B cell (primary cell): ENCODE measurements at regions not wholly inside any gene's neighbourhood (a gene's known extent, or its start where the extent isn't known, plus 50 kb on each side); places are given as distances from the start of the nearest gene placed in this dataset.

Source experiments
- ATAC-seq: fragments of 200-7000 bp; cut with Tn5 transposase; one replicate; pipeline ENCODE4 v1.10.0; 2021; ENCODE audit warnings: low read depth, mild to moderate bottlenecking, moderate number of reproducible peaks, moderate library complexity
- CTCF ChIA-PET: fragments of 350-600 bp; sonication (Branson Sonifier 250); formaldehyde crosslinking; loops from one replicate; lab custom pipeline; 2021; ENCODE audit warnings: antibody characterized with exemption, inconsistent platforms; lab: Charles Lee
- POLR2A ChIA-PET: fragments of 350-600 bp; sonication (Branson Sonifier 250); formaldehyde crosslinking; loops from one replicate; lab custom pipeline; 2021; ENCODE audit warnings: antibody characterized with exemption; lab: Charles Lee
- DNase-seq: peaks from one replicate; pipeline ENCODE4 v3.0.0; 2013
- H2AFZ ChIP-seq: 2 replicates; pipeline ENCODE4 v1.6.1; 2012; ENCODE audit warnings: mild to moderate bottlenecking, low read depth, low read length; ENCODE audit not compliant: insufficient read depth, poor library complexity, severe bottlenecking
- H3K27ac ChIP-seq, 2 donors: 1 replicate in 1 of 2; 2 replicates in 1 of 2; pipeline ENCODE4 v1.5.1; 2012 to 2013; ENCODE audit warnings: low read length in 2 of 2, mild to moderate bottlenecking in 2 of 2, moderate library complexity in 1 of 2
- H3K27me3 ChIP-seq, 4 experiments: fragments of 200-600 bp in 1 of 4; sonication (generic) in 1 of 4; replicated peaks in 1 of 4; 1 replicate in 2 of 4; 2 replicates in 2 of 4; pipeline versions ENCODE4 v1.6.1 to v1.7.0; 2013 to 2016; ENCODE audit warnings: low read length in 3 of 4, mild to moderate bottlenecking in 2 of 4, mixed read lengths in 1 of 4, moderate library complexity in 1 of 4; ENCODE audit not compliant: insufficient read depth in 4 of 4, control insufficient read depth in 3 of 4; ENCODE audit errors: control extremely low read depth in 1 of 4
- H3K36me3 ChIP-seq, 2 experiments: replicated peaks in 1 of 2; 1 replicate in 1 of 2; 2 replicates in 1 of 2; pipeline versions ENCODE4 v1.6.1 to v1.7.1; 2013; ENCODE audit warnings: low read length in 1 of 2; ENCODE audit not compliant: insufficient read depth in 2 of 2, control insufficient read depth in 1 of 2; ENCODE audit errors: control extremely low read depth in 1 of 2, extremely low read depth in 1 of 2
- H3K4me1 ChIP-seq, 2 donors: fragments of 200-600 bp in 1 of 2; sonication (generic) in 1 of 2; 1 replicate in 1 of 2; 2 replicates in 1 of 2; pipeline versions ENCODE4 v1.5.1 to v1.6.1; 2013 to 2017; ENCODE audit warnings: low read length in 2 of 2; ENCODE audit not compliant: control insufficient read depth in 2 of 2, insufficient read depth in 2 of 2
- H3K4me2 ChIP-seq: replicated peaks from 2 replicates; pipeline ENCODE3; 2012; ENCODE audit warnings: mild to moderate bottlenecking, low read depth, low read length; ENCODE audit not compliant: poor library complexity, severe bottlenecking
- H3K4me3 ChIP-seq, 5 experiments: fragments of 200-600 bp in 1 of 5; sonication (generic) in 1 of 5; 1 replicate in 3 of 5; 2 replicates in 2 of 5; pipeline versions ENCODE4 v1.5.1 to v1.7.0; 2011 to 2016; ENCODE audit warnings: low read length in 4 of 5, mild to moderate bottlenecking in 4 of 5, low read depth in 2 of 5, control low read depth in 1 of 5, moderate library complexity in 1 of 5; ENCODE audit not compliant: insufficient read depth in 1 of 5; ENCODE audit errors: control extremely low read depth in 1 of 5, extremely low read depth in 1 of 5
- H3K79me2 ChIP-seq: fragments of 200-600 bp; sonication (generic); one replicate; pipeline ENCODE4 v1.6.0; 2016; ENCODE audit warnings: low read length; ENCODE audit not compliant: control insufficient read depth, insufficient read depth
- H3K9ac ChIP-seq: fragments of 200-600 bp; sonication (generic); 2 replicates; pipeline ENCODE4 v1.6.1; 2017; ENCODE audit warnings: mild to moderate bottlenecking, low read length, moderate library complexity
- H3K9me3 ChIP-seq, 3 donors: one replicate each; pipeline versions ENCODE4 v1.6.1 to v1.7.1; 2013; ENCODE audit warnings: low read length in 2 of 3; ENCODE audit not compliant: control insufficient read depth in 2 of 3, insufficient read depth in 1 of 3; ENCODE audit errors: control extremely low read depth in 1 of 3
- H4K20me1 ChIP-seq: 2 replicates; pipeline ENCODE4 v1.6.0; 2012; ENCODE audit warnings: mild to moderate bottlenecking, low read length; ENCODE audit not compliant: insufficient read depth, control insufficient read depth, poor library complexity, severe bottlenecking
- H3K27ac Mint-ChIP-seq: one replicate; pipeline ENCODE4 v1.8.0; 2021; ENCODE audit warnings: mixed read lengths
- H3K27me3 Mint-ChIP-seq: one replicate; pipeline ENCODE4 v1.8.0; 2021; ENCODE audit warnings: mixed read lengths
- H3K4me1 Mint-ChIP-seq: one replicate; pipeline ENCODE4 v1.8.0; 2021; ENCODE audit warnings: mixed read lengths
- H3K4me3 Mint-ChIP-seq: one replicate; pipeline ENCODE4 v1.8.0; 2021; ENCODE audit warnings: mixed read lengths
- H3K9me3 Mint-ChIP-seq: one replicate; pipeline ENCODE4 v1.8.0; 2022; ENCODE audit warnings: mixed read lengths; ENCODE audit not compliant: insufficient read depth
- EZH2 ChIP-seq: IDR thresholded peaks from 2 replicates; pipeline ENCODE4 v1.6.1; 2012; ENCODE audit warnings: borderline replicate concordance, low read depth, mild to moderate bottlenecking, moderate library complexity, low read length; ENCODE audit not compliant: insufficient read depth, poor library complexity, severe bottlenecking
- WGBS: methylation state at CpG from one replicate; pipeline ENCODE4 v1.1.5; 2013; ENCODE audit warnings: missing lambda C conversion rate; ENCODE audit not compliant: insufficient coverage; 5-methylcytosine and 5-hydroxymethylcytosine counted together
- intact Hi-C: fragments of 100-400 bp; cut with micrococcal nuclease; formaldehyde crosslinking; loops from one replicate; pipeline ENCODE4 v1.10.0; 2022
- TF ChIP-seq, protein P1 (sequence below): fragments of 200-600 bp; IDR thresholded peaks from one replicate; pipeline ENCODE4 v1.8.0; 2022; ENCODE audit warnings: antibody characterized with exemption, mild to moderate bottlenecking

- ChIA-PET POLR2A (no interaction called here), CTCF (no interaction called here)
- H4K20me1 ChIP-seq = no peaks in the 10 kb centered on the region
- DNase-seq (no peak), ATAC-seq (no peak)
- H3K27ac ChIP-seq = no peak overlapping the region
- no peaks in the 10 kb centered on the region for H3K4me1 ChIP-seq
- Mint-ChIP-seq H3K9me3 (peaks cover 3% of the 10 kb centered on the region), H3K27me3 (no peaks in the 10 kb centered on the region), H3K4me1 (no peaks in the 10 kb centered on the region), H3K27ac (no peak overlapping the region), H3K4me3 (no peak overlapping the region)
- H3K9me3 ChIP-seq = peaks cover 0 to 9% (median 0%) of the 10 kb centered on the region in 3 donors
- no peaks in the 10 kb centered on the region for H3K27me3 ChIP-seq
- no peak for TF ChIP-seq EZH2
- TF ChIP-seq, protein P1, sequence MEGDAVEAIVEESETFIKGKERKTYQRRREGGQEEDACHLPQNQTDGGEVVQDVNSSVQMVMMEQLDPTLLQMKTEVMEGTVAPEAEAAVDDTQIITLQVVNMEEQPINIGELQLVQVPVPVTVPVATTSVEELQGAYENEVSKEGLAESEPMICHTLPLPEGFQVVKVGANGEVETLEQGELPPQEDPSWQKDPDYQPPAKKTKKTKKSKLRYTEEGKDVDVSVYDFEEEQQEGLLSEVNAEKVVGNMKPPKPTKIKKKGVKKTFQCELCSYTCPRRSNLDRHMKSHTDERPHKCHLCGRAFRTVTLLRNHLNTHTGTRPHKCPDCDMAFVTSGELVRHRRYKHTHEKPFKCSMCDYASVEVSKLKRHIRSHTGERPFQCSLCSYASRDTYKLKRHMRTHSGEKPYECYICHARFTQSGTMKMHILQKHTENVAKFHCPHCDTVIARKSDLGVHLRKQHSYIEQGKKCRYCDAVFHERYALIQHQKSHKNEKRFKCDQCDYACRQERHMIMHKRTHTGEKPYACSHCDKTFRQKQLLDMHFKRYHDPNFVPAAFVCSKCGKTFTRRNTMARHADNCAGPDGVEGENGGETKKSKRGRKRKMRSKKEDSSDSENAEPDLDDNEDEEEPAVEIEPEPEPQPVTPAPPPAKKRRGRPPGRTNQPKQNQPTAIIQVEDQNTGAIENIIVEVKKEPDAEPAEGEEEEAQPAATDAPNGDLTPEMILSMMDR = no peak
- no peak overlapping the region for H3K4me3 ChIP-seq
- intact Hi-C loops = no loop called here
- H3K79me2 ChIP-seq = no peaks in the 10 kb centered on the region
- no peaks in the 10 kb centered on the region for H3K36me3 ChIP-seq
- no peak overlapping the region for H2AFZ ChIP-seq
- no peak overlapping the region for H3K9ac ChIP-seq
- H3K4me2 ChIP-seq = no peak overlapping the region
Measured at GRCh38 chr2:118697781-118698180, 149.7 kb downstream of the EN1 start.

DNA sequence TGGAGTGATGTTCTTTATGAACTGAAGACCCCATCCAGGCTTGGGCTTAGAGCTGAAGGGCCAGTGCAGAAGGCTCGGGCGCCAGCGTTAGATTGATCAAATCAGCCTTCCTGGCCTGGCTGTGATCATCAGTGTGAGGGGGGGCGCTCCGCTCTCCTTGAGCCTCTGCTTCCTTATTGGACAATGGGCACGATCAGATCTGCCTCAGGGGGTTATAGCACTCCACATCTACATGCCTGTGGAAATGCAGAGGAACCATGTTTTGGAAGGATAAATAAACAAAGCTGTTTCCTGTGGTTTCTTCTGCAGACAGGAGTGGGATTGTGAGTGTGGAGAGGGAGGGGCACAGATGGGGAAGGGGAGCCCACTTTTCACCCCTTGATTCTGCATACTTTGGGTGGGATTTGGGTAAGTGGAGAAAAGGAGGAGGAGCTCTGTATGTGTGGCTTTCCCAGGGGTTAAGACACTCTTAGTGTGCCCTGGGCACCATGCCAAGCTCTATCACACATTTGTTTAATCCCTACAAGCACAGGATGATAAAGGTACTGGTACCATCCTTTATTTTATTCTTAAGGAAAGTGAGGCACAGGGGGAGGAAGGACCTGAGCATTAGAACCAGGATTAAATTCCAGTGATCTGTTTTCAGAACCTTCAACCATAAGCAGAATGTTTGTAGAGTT lies 150.5 kb downstream of the EN1 start:
- Histone ChIP-seq H3K27me3 (no peaks in the 10 kb centered on the region), H3K27ac (no peak overlapping the region), H2AFZ (no peak overlapping the region), H3K4me3 (no peak overlapping the region), H3K4me2 (no peak overlapping the region), H3K79me2 (no peaks in the 10 kb centered on the region), H3K36me3 (no peaks in the 10 kb centered on the region), H4K20me1 (no peaks in the 10 kb centered on the region), H3K9me3 (peaks cover 0 to 9% (median 0%) of the 10 kb centered on the region in 3 donors), H3K4me1 (no peaks in the 10 kb centered on the region), H3K9ac (no peak overlapping the region)
- Mint-ChIP-seq H3K4me3 (no peak overlapping the region), H3K27me3 (no peaks in the 10 kb centered on the region), H3K9me3 (peaks cover 3% of the 10 kb centered on the region), H3K27ac (no peak overlapping the region), H3K4me1 (no peaks in the 10 kb centered on the region)
- TF ChIP-seq EZH2 = no peak
- TF ChIP-seq, protein P1 = no peak
- ChIA-PET CTCF (no interaction called here), POLR2A (no interaction called here)
- no peak for DNase-seq
- no peak for ATAC-seq
- intact Hi-C loops = no loop called here
- WGBS = 56% methylated on average over 5 of the region's 6 CpGs
